WI38 (cell line): ENCODE measurements at regions not wholly inside any gene's neighbourhood (a gene's known extent, or its start where the extent isn't known, plus 50 kb on each side); places are given as distances from the start of the nearest gene placed in this dataset.

ENCODE experiments used
- H3K4me3 ChIP-seq: 2 replicates; pipeline ENCODE4 v1.5.1; 2011; ENCODE audit warnings: low read depth, mild to moderate bottlenecking, control low read depth, low read length
- CTCF ChIP-seq: IDR thresholded peaks from 2 replicates; pipeline ENCODE4 v1.5.1; 2012; ENCODE audit warnings: low read depth, mild to moderate bottlenecking, control low read depth, low read length

- TF ChIP-seq CTCF: no peak
- H3K4me3 ChIP-seq: no peak overlapping the region
These were observed 329.3 kb upstream of the DCN start for GRCh38 chr12:91511795-91512420.

GRCh38 chr12:91507754-91508153 is 325.1 kb upstream of the DCN start:
- no peak overlapping the region for H3K4me3 ChIP-seq
- no peak for TF ChIP-seq CTCF

- TF ChIP-seq CTCF: no peak
- no peak overlapping the region for H3K4me3 ChIP-seq
These were observed 323.8 kb upstream of the DCN start for GRCh38 chr12:91506452-91506851.

GRCh38 chr12:91505006-91505405 is 322.4 kb upstream of the DCN start:
- TF ChIP-seq CTCF: no peak
- no peak overlapping the region for H3K4me3 ChIP-seq

- TF ChIP-seq CTCF: no peak
- no peak overlapping the region for H3K4me3 ChIP-seq
These were observed 319.6 kb upstream of the DCN start for GRCh38 chr12:91502208-91502607.

GRCh38 chr12:91496337-91496736 is 313.7 kb upstream of the DCN start:
- TF ChIP-seq CTCF: no peak

GRCh38 chr12:91493308-91493707 is 310.7 kb upstream of the DCN start:
- H3K4me3 ChIP-seq: no peak overlapping the region
- no peak for TF ChIP-seq CTCF

More at GRCh38 chr12:91496337-91496736, 313.7 kb upstream of the DCN start:
- no peak overlapping the region for H3K4me3 ChIP-seq
